ENCODE measurements at regions not wholly inside any gene's neighbourhood (a gene's known extent, or its start where the extent isn't known, plus 50 kb on each side); places are given as distances from the start of the nearest gene placed in this dataset.

DNA sequence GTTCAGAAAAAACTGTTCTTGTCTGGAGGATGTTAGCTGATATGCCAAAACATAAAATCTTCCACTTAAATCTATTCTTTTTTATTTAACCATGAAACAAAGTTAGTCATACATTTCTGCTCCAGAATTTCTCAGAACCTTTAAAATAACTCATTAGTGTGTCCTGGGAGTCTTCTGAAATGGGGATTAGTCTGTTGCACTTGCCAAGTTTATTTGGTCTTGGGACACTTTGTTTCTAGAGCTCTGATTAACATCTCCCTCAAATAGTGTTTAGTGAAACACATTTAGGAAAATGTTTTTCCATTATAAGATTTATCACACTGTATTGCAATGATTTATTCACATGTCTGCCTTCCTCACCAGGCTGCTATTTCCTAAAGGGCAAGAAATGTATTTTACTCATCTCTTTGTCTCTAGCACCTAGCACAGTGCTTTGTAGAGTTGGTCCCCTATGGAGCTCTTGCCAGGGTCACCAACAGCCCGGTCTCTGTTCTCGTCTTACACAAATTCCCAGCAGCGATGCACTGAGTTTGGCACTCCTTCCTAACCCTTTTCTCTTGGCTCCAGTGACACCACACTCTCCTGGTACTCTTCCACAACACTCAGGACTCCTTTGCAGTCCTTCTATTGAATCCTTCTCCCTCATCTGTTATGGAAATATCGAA is 189.2 kb downstream of the CSNK2A3 start (continued):
- TF ChIP-seq, protein P1, sequence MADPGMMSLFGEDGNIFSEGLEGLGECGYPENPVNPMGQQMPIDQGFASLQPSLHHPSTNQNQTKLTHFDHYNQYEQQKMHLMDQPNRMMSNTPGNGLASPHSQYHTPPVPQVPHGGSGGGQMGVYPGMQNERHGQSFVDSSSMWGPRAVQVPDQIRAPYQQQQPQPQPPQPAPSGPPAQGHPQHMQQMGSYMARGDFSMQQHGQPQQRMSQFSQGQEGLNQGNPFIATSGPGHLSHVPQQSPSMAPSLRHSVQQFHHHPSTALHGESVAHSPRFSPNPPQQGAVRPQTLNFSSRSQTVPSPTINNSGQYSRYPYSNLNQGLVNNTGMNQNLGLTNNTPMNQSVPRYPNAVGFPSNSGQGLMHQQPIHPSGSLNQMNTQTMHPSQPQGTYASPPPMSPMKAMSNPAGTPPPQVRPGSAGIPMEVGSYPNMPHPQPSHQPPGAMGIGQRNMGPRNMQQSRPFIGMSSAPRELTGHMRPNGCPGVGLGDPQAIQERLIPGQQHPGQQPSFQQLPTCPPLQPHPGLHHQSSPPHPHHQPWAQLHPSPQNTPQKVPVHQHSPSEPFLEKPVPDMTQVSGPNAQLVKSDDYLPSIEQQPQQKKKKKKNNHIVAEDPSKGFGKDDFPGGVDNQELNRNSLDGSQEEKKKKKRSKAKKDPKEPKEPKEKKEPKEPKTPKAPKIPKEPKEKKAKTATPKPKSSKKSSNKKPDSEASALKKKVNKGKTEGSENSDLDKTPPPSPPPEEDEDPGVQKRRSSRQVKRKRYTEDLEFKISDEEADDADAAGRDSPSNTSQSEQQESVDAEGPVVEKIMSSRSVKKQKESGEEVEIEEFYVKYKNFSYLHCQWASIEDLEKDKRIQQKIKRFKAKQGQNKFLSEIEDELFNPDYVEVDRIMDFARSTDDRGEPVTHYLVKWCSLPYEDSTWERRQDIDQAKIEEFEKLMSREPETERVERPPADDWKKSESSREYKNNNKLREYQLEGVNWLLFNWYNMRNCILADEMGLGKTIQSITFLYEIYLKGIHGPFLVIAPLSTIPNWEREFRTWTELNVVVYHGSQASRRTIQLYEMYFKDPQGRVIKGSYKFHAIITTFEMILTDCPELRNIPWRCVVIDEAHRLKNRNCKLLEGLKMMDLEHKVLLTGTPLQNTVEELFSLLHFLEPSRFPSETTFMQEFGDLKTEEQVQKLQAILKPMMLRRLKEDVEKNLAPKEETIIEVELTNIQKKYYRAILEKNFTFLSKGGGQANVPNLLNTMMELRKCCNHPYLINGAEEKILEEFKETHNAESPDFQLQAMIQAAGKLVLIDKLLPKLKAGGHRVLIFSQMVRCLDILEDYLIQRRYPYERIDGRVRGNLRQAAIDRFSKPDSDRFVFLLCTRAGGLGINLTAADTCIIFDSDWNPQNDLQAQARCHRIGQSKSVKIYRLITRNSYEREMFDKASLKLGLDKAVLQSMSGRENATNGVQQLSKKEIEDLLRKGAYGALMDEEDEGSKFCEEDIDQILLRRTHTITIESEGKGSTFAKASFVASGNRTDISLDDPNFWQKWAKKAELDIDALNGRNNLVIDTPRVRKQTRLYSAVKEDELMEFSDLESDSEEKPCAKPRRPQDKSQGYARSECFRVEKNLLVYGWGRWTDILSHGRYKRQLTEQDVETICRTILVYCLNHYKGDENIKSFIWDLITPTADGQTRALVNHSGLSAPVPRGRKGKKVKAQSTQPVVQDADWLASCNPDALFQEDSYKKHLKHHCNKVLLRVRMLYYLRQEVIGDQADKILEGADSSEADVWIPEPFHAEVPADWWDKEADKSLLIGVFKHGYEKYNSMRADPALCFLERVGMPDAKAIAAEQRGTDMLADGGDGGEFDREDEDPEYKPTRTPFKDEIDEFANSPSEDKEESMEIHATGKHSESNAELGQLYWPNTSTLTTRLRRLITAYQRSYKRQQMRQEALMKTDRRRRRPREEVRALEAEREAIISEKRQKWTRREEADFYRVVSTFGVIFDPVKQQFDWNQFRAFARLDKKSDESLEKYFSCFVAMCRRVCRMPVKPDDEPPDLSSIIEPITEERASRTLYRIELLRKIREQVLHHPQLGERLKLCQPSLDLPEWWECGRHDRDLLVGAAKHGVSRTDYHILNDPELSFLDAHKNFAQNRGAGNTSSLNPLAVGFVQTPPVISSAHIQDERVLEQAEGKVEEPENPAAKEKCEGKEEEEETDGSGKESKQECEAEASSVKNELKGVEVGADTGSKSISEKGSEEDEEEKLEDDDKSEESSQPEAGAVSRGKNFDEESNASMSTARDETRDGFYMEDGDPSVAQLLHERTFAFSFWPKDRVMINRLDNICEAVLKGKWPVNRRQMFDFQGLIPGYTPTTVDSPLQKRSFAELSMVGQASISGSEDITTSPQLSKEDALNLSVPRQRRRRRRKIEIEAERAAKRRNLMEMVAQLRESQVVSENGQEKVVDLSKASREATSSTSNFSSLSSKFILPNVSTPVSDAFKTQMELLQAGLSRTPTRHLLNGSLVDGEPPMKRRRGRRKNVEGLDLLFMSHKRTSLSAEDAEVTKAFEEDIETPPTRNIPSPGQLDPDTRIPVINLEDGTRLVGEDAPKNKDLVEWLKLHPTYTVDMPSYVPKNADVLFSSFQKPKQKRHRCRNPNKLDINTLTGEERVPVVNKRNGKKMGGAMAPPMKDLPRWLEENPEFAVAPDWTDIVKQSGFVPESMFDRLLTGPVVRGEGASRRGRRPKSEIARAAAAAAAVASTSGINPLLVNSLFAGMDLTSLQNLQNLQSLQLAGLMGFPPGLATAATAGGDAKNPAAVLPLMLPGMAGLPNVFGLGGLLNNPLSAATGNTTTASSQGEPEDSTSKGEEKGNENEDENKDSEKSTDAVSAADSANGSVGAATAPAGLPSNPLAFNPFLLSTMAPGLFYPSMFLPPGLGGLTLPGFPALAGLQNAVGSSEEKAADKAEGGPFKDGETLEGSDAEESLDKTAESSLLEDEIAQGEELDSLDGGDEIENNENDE (IDR thresholded peaks at IDR 0.05; ENCODE audit: insufficient replicate concordance, low read length): no peak

Measured in H1 (cell line).